Pancreas (tissue), 10 donors: ENCODE measurements at regions not wholly inside any gene's neighbourhood (a gene's known extent, or its start where the extent isn't known, plus 50 kb on each side); places are given as distances from the start of the nearest gene placed in this dataset.

Experiments
- ATAC-seq, 4 donors: fragments of 200-7000 bp; cut with Tn5 transposase; one replicate each; pipeline versions ENCODE4 v1.8.0 to v1.9.1; 2020; ENCODE audit warnings: mild to moderate bottlenecking in 4 of 4, moderate library complexity in 4 of 4
- DNase-seq, 6 donors: peaks; one replicate each; pipeline ENCODE4 v3.0.0-alpha.2; 2020
- FAIRE-seq: peaks from 2 replicates; lab custom pipeline; 2012; peaks lifted over from hg19 to GRCh38; lab: Jason Lieb, UNC
- H3K27ac ChIP-seq, 4 donors: fragments of 200-600 bp; sonication (generic); 1 replicate in 3 of 4; 2 replicates in 1 of 4; pipeline versions ENCODE4 v1.5.0 to v1.8.0; 2020
- H3K27me3 ChIP-seq, 4 donors: fragments of 200-600 bp; one replicate each; pipeline ENCODE4 v1.8.0; 2021
- H3K36me3 ChIP-seq, 3 donors: fragments of 200-600 bp; sonication (generic) in 1 of 3; one replicate each; pipeline versions ENCODE4 v1.5.0 to v1.8.0; 2020 to 2021
- H3K4me1 ChIP-seq, 3 donors: fragments of 200-600 bp; one replicate each; pipeline ENCODE4 v1.8.0; 2021
- H3K4me3 ChIP-seq, 4 donors: fragments of 200-600 bp; sonication (generic) in 2 of 4; one replicate each; pipeline versions ENCODE4 v1.5.0 to v1.8.0; 2020 to 2021
- H3K9me3 ChIP-seq, 4 donors: fragments of 200-600 bp; one replicate each; pipeline ENCODE4 v1.8.0; 2021
- WGBS, 2 donors: extraction: QIAGEN DNeasy Blood & Tissue Kit; methylation state at CpG; one replicate each; pipeline ENCODE4 v1.1.7; 2013; 5-methylcytosine and 5-hydroxymethylcytosine counted together
- intact Hi-C, 3 donors: fragments of 100-400 bp; cut with DNase I; formaldehyde crosslinking; loops; one replicate each; pipeline versions ENCODE4 v1.11.1 to v1.14.2; 2022
- TF ChIP-seq, protein P1 (sequence below), 4 donors: fragments of 200-600 bp; sonication (generic) in 3 of 4; IDR thresholded peaks; one replicate each; pipeline versions ENCODE4 v1.5.0 to v1.8.0; 2021; ENCODE audit warnings: antibody characterized with exemption in 4 of 4
- donor health status: healthy with polysubstance abuse.
- donor health status: DM: no; HTN: no; CAD: no; lungs with moderate emphysema.
- donor health status: DM: no; HTN: no; CAD: no.
- donor health status: control.
- donor health status: control.
- donor health status: Bipolar disorder and iron deficiency.
- donor health status: DM: yes; HTN: yes; CAD: no.
- donor health status: DM: no; HTN: no; CAD: no.
- donor health status: DM: no; HTN: no; CAD: no.
- donor health status: DM: yes; HTN: yes; CAD: no.

DNA sequence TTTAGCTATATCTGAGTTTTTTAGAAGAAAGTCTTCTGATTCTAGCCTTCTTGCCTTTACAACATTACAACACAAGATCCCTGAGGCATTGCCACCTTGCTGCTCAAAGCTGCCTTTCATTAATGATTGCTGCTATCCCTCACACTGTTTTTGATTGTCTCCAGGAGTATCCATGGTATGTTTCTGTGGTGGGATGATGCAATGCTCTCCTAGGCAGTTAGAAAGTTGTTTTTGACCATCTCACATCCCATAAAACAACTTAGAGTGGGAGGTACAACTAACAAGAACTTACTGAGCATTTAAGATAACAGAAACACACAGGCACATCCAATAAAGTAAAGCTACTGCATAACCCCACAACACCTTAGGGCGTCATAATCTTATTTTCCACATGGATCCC lies 1156.0 kb upstream of the LRRTM3 start:
- no peak for DNase-seq
- no peaks in the 10 kb centered on the region for H3K9me3 ChIP-seq
- TF ChIP-seq, protein P1, sequence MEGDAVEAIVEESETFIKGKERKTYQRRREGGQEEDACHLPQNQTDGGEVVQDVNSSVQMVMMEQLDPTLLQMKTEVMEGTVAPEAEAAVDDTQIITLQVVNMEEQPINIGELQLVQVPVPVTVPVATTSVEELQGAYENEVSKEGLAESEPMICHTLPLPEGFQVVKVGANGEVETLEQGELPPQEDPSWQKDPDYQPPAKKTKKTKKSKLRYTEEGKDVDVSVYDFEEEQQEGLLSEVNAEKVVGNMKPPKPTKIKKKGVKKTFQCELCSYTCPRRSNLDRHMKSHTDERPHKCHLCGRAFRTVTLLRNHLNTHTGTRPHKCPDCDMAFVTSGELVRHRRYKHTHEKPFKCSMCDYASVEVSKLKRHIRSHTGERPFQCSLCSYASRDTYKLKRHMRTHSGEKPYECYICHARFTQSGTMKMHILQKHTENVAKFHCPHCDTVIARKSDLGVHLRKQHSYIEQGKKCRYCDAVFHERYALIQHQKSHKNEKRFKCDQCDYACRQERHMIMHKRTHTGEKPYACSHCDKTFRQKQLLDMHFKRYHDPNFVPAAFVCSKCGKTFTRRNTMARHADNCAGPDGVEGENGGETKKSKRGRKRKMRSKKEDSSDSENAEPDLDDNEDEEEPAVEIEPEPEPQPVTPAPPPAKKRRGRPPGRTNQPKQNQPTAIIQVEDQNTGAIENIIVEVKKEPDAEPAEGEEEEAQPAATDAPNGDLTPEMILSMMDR (IDR thresholded peaks at IDR 0.05), result no peak
- H3K36me3 ChIP-seq, result no peaks in the 10 kb centered on the region
- no peak for ATAC-seq
- H3K4me3 ChIP-seq, result no peak overlapping the region
- H3K4me1 ChIP-seq, result no peaks in the 10 kb centered on the region
- H3K27ac ChIP-seq, result no peak overlapping the region
- no peak for FAIRE-seq
- intact Hi-C loops, result no loop called here
- WGBS, 2 donors, result 57 to 88% methylated on average over 1 of the region's 1 CpG
- H3K27me3 ChIP-seq, result no peaks in the 10 kb centered on the region

DNA sequence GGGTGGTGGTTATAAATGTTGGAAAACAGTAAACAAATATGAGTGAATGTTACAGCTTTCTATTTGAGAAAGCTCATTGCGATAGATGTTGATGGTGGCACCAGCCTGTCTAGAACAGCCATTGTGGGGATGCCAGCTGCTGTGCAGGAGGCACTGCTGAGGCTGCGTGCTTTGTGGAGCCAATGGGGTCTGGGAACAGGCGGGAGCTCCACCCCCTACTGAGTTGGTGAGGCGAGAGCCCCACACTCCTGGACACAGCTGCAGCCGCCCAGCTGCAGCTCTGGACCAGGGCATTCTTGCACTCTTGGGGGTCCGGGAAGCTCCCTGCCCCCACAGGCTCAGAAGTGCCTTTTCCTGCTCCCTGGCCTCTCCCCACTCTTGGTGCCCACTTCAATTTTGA lies 1147.1 kb upstream of the LRRTM3 start:
- no peaks in the 10 kb centered on the region for H3K36me3 ChIP-seq
- intact Hi-C loops, result no loop called here
- H3K27ac ChIP-seq, result no peak overlapping the region
- TF ChIP-seq, protein P1 (IDR thresholded peaks at IDR 0.05), result no peak
- no peak for DNase-seq
- no peak for ATAC-seq
- no peak overlapping the region for H3K4me3 ChIP-seq
- H3K4me1 ChIP-seq, result no peaks in the 10 kb centered on the region
- 93 to 96% methylated on average over 6 of the region's 6 CpGs for WGBS, 2 donors
- H3K9me3 ChIP-seq, result no peaks in the 10 kb centered on the region
- FAIRE-seq, result no peak
- H3K27me3 ChIP-seq, result no peaks in the 10 kb centered on the region

DNA sequence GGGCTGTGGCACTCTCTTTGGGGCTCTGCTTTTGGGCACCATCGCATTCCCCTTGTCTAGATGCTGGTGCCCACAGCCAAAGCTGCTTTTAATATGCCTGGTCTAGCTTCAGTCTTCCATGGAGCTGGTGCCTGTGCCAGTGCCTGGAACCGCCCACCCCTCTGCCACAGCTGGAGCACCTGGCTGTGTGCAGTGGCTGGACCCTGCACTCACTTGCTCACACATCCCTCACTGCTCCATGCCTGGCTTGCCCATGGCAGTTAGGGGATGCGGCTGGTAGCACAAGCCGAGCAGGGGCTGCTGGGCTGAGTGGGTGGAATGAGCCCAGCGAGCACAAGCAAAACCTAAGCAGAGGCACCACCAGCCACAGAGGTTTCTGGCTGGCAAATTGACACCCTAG lies 1145.9 kb upstream of the LRRTM3 start:
- TF ChIP-seq, protein P1 (IDR thresholded peaks at IDR 0.05), result no peak
- H3K27me3 ChIP-seq, result no peaks in the 10 kb centered on the region
- H3K27ac ChIP-seq, result no peak overlapping the region
- no peaks in the 10 kb centered on the region for H3K4me1 ChIP-seq
- no peak overlapping the region for H3K4me3 ChIP-seq
- no peaks in the 10 kb centered on the region for H3K36me3 ChIP-seq
- FAIRE-seq (no peak), DNase-seq (no peak), ATAC-seq (no peak)
- intact Hi-C loops, result no loop called here
- WGBS, 2 donors, result 94 to 98% methylated on average over 5 of the region's 5 CpGs
- H3K9me3 ChIP-seq, result no peaks in the 10 kb centered on the region

DNA sequence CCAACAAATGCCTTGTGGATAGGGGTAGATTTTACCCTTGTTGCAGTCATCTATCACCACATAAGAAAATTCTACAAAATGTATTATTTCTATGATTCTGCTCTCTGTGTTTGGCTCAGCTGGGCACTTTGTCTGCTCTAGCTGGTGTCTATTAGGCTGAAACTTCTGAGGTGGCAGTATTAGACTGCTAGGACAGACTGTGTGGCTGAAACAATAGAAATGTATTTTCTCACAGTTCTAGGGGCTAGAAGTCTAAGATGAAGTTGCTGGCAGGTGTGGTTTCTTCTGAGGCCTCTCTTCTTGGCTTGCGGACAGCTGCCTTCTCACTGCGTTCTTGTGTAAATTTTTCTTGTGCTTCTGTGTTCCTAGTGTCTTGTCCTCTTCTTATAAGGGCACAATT lies 1139.6 kb upstream of the LRRTM3 start:
- ATAC-seq (no peak), DNase-seq (no peak), FAIRE-seq (no peak)
- no peaks in the 10 kb centered on the region for H3K9me3 ChIP-seq
- WGBS, 2 donors, result 94 to 100% methylated on average over 2 of the region's 2 CpGs
- H3K36me3 ChIP-seq, result no peaks in the 10 kb centered on the region
- intact Hi-C loops, result no loop called here
- TF ChIP-seq, protein P1 (IDR thresholded peaks at IDR 0.05), result no peak
- H3K4me3 ChIP-seq, result no peak overlapping the region
- H3K27ac ChIP-seq, result no peak overlapping the region
- no peaks in the 10 kb centered on the region for H3K4me1 ChIP-seq
- no peaks in the 10 kb centered on the region for H3K27me3 ChIP-seq

DNA sequence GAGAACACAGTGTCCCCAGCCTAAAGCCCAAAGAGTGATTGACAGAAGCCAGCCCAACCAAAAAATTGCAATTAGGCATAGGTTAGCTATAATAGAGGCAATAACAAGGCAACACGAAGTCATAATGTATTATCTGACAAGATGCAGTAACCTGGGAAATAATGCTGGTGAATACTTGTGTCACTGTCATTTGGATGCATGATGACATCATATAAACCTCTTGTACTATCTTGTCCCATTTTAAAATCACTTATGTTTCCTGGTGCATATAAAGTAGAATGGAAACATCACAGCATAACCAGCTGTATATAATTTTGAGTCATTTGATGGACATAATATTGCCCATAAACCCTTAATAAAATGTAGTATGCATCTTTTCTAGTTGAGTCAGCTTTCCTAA lies 1138.3 kb upstream of the LRRTM3 start:
- intact Hi-C loops, result no loop called here
- FAIRE-seq, result no peak
- H3K9me3 ChIP-seq, result no peaks in the 10 kb centered on the region
- DNase-seq, result no peak
- no peaks in the 10 kb centered on the region for H3K27me3 ChIP-seq
- ATAC-seq, result no peak
- H3K27ac ChIP-seq, result no peak overlapping the region
- TF ChIP-seq, protein P1 (IDR thresholded peaks at IDR 0.05), result no peak
- H3K4me1 ChIP-seq, result no peaks in the 10 kb centered on the region
- 65 to 78% methylated on average over 1 of the region's 1 CpG for WGBS, 2 donors
- no peaks in the 10 kb centered on the region for H3K36me3 ChIP-seq
- H3K4me3 ChIP-seq, result no peak overlapping the region
